ENCODE measurements at regions not wholly inside any gene's neighbourhood (a gene's known extent, or its start where the extent isn't known, plus 50 kb on each side); places are given as distances from the start of the nearest gene placed in this dataset.

DNA sequence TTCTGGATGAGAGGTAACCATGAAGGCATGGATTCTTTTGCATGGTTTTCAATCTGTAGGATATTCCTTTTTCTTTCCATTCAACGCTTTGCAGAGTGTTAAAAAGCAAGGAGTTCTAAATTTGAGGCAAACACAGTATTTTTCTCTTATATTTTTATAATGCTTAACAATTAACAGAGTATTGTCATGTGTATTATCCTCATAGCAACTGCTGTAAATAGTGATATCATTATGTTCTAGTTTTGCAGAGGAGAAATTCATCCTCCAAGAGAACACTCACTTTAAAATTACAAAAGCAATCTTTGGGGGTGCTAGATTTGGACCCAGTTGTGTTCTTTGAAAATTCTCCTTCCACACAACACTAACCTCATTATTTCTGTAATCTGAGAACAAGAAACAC is 58.7 kb downstream of the RDH14 start (continued):
- TF ChIP-seq, protein P1, sequence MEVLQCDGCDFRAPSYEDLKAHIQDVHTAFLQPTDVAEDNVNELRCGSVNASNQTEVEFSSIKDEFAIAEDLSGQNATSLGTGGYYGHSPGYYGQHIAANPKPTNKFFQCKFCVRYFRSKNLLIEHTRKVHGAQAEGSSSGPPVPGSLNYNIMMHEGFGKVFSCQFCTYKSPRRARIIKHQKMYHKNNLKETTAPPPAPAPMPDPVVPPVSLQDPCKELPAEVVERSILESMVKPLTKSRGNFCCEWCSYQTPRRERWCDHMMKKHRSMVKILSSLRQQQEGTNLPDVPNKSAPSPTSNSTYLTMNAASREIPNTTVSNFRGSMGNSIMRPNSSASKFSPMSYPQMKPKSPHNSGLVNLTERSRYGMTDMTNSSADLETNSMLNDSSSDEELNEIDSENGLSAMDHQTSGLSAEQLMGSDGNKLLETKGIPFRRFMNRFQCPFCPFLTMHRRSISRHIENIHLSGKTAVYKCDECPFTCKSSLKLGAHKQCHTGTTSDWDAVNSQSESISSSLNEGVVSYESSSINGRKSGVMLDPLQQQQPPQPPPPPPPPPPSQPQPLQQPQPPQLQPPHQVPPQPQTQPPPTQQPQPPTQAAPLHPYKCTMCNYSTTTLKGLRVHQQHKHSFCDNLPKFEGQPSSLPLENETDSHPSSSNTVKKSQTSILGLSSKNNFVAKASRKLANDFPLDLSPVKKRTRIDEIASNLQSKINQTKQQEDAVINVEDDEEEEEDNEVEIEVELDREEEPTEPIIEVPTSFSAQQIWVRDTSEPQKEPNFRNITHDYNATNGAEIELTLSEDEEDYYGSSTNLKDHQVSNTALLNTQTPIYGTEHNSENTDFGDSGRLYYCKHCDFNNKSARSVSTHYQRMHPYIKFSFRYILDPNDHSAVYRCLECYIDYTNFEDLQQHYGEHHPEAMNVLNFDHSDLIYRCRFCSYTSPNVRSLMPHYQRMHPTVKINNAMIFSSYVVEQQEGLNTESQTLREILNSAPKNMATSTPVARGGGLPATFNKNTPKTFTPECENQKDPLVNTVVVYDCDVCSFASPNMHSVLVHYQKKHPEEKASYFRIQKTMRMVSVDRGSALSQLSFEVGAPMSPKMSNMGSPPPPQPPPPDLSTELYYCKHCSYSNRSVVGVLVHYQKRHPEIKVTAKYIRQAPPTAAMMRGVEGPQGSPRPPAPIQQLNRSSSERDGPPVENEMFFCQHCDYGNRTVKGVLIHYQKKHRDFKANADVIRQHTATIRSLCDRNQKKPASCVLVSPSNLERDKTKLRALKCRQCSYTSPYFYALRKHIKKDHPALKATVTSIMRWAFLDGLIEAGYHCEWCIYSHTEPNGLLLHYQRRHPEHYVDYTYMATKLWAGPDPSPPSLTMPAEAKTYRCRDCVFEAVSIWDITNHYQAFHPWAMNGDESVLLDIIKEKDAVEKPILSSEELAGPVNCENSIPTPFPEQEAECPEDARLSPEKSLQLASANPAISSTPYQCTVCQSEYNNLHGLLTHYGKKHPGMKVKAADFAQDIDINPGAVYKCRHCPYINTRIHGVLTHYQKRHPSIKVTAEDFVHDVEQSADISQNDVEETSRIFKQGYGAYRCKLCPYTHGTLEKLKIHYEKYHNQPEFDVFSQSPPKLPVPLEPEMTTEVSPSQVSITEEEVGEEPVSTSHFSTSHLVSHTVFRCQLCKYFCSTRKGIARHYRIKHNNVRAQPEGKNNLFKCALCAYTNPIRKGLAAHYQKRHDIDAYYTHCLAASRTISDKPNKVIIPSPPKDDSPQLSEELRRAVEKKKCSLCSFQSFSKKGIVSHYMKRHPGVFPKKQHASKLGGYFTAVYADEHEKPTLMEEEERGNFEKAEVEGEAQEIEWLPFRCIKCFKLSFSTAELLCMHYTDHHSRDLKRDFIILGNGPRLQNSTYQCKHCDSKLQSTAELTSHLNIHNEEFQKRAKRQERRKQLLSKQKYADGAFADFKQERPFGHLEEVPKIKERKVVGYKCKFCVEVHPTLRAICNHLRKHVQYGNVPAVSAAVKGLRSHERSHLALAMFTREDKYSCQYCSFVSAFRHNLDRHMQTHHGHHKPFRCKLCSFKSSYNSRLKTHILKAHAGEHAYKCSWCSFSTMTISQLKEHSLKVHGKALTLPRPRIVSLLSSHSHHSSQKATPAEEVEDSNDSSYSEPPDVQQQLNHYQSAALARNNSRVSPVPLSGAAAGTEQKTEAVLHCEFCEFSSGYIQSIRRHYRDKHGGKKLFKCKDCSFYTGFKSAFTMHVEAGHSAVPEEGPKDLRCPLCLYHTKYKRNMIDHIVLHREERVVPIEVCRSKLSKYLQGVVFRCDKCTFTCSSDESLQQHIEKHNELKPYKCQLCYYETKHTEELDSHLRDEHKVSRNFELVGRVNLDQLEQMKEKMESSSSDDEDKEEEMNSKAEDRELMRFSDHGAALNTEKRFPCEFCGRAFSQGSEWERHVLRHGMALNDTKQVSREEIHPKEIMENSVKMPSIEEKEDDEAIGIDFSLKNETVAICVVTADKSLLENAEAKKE (CRISPR knock-in tag; IDR thresholded peaks at IDR 0.05), result no peak
- TF ChIP-seq STAT1 (IDR thresholded peaks at IDR 0.05; ENCODE audit: unreplicated experiment), result no peak

DNA sequence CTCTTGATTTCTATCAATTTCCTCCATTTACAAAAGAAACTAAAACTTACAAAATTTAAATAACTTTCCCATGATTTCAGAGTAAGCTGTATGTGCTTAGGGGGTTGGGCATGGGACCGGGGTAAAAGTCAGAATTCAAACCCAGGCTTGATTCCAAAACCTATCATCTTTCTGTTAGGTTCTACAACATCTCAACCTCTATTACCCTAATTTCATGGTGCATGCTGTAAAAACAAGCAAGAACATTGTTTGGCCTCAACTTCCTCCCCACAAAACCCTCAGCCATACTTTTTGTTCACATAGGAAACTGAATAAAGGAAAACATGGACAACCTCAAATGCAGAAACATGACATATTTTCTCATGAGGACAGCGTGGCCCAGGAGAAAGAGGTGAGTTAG is 59.3 kb downstream of the RDH14 start:
- no peak for ATAC-seq
- Histone ChIP-seq H3K4me1 (ENCODE audit: insufficient read depth) (no peaks in the 10 kb centered on the region), H3K4me3 (no peak overlapping the region), H3K36me3 (ENCODE audit: insufficient read depth) (no peaks in the 10 kb centered on the region), H3K79me2 (replicated peaks; ENCODE audit: insufficient read depth) (no peaks in the 10 kb centered on the region), H3K9me2 (ENCODE audit: insufficient read depth) (no peaks in the 10 kb centered on the region), H3K27ac (ENCODE audit: low read depth) (no peak overlapping the region), H2AFZ (no peak overlapping the region), H3K4me2 (no peak overlapping the region), H3F3A (replicated peaks; ENCODE audit: low read depth) (no peaks in the 10 kb centered on the region), H4K20me1 (replicated peaks; ENCODE audit: insufficient read depth) (no peaks in the 10 kb centered on the region), H3K27me3 (ENCODE audit: insufficient read depth) (no peaks in the 10 kb centered on the region)
- Mint-ChIP-seq H3K27me3 (ENCODE audit: insufficient read depth, low read depth, poor library complexity) (no peaks in the 10 kb centered on the region), H3K27ac (0 out of 2 replicates have a peak overlapping the region, but pooled peaks have one; percentile 3), H3K4me3 (no peak overlapping the region), H3K36me3 (ENCODE audit: low read depth) (no peaks in the 10 kb centered on the region), H3K4me1 (peaks cover 2% of the 10 kb centered on the region; the same call in 1 of the 3 replicates), H3K9me3 (no peaks in the 10 kb centered on the region)
- no peak for DNase-seq (ENCODE audit: low spot score)
- TF ChIP-seq STAT1 (IDR thresholded peaks at IDR 0.05; ENCODE audit: unreplicated experiment), result no peak
- no peak for TF ChIP-seq ZNF331 (CRISPR knock-in tag; IDR thresholded peaks at IDR 0.05; ENCODE audit: low read depth)
- no peak for TF ChIP-seq POLR2AphosphoS5 (IDR thresholded peaks at IDR 0.05; ENCODE audit: low read depth)
- TF ChIP-seq, protein P2, sequence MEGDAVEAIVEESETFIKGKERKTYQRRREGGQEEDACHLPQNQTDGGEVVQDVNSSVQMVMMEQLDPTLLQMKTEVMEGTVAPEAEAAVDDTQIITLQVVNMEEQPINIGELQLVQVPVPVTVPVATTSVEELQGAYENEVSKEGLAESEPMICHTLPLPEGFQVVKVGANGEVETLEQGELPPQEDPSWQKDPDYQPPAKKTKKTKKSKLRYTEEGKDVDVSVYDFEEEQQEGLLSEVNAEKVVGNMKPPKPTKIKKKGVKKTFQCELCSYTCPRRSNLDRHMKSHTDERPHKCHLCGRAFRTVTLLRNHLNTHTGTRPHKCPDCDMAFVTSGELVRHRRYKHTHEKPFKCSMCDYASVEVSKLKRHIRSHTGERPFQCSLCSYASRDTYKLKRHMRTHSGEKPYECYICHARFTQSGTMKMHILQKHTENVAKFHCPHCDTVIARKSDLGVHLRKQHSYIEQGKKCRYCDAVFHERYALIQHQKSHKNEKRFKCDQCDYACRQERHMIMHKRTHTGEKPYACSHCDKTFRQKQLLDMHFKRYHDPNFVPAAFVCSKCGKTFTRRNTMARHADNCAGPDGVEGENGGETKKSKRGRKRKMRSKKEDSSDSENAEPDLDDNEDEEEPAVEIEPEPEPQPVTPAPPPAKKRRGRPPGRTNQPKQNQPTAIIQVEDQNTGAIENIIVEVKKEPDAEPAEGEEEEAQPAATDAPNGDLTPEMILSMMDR (conservative IDR thresholded peaks at IDR 0.05; ENCODE audit: low read depth in 2 of 2), result no peak
- no peak for TF ChIP-seq CREB1 (CRISPR knock-in tag; IDR thresholded peaks at IDR 0.05; ENCODE audit: low read depth)
- TF ChIP-seq EZH2 (IDR thresholded peaks at IDR 0.05; ENCODE audit: low read depth, unreplicated experiment), result no peak
- no peak for TF ChIP-seq JUNB (IDR thresholded peaks at IDR 0.05; ENCODE audit: unreplicated experiment)
- TF ChIP-seq, protein P3, sequence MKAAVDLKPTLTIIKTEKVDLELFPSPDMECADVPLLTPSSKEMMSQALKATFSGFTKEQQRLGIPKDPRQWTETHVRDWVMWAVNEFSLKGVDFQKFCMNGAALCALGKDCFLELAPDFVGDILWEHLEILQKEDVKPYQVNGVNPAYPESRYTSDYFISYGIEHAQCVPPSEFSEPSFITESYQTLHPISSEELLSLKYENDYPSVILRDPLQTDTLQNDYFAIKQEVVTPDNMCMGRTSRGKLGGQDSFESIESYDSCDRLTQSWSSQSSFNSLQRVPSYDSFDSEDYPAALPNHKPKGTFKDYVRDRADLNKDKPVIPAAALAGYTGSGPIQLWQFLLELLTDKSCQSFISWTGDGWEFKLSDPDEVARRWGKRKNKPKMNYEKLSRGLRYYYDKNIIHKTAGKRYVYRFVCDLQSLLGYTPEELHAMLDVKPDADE (IDR thresholded peaks at IDR 0.05), result no peak
